ENCODE measurements at regions not wholly inside any gene's neighbourhood (a gene's known extent, or its start where the extent isn't known, plus 50 kb on each side); places are given as distances from the start of the nearest gene placed in this dataset.

- no peak for DNase-seq
- Mint-ChIP-seq H3K36me3 (peaks cover 0 to 6% of the 10 kb centered on the region in 2 donors), H3K9me3 (peaks cover 0 to 2% (median 0%) of the 10 kb centered on the region in 7 donors), H3K4me1 (peaks cover 13 to 20% (median 14%) of the 10 kb centered on the region in 3 donors), H3K27ac (peak overlapping the region in 1 of 6 donors; percentile 64), H3K27me3 (peaks cover 51 to 71% (median 52%) of the 10 kb centered on the region in 3 donors), H3K4me3 (peak overlapping the region; percentile 79 to 93 (median 89))
- ATAC-seq (ENCODE audit: low read depth in 2 of 2) = peak in 1 of 2 donors; percentile 42
Measured at GRCh38 chr1:243917863-243918565, 68.0 kb upstream of the AKT3 start.

- peak overlapping the region in 2 of 6 donors; percentile 8 to 64 for H3K27ac Mint-ChIP-seq
- peaks cover 0 to 6% of the 10 kb centered on the region in 2 donors for H3K36me3 Mint-ChIP-seq
- peak overlapping the region; percentile 79 to 93 (median 89) for H3K4me3 Mint-ChIP-seq
- H3K27me3 Mint-ChIP-seq = peaks cover 44 to 66% (median 48%) of the 10 kb centered on the region in 3 donors
- H3K9me3 Mint-ChIP-seq = peaks cover 0 to 2% (median 0%) of the 10 kb centered on the region in 7 donors
- H3K4me1 Mint-ChIP-seq = peaks cover 13 to 21% (median 14%) of the 10 kb centered on the region in 3 donors
- peak; percentile 42 to 61 for ATAC-seq (ENCODE audit: low read depth in 2 of 2)
- DNase-seq = peak; percentile 3
Measured at GRCh38 chr1:243917177-243917862, 67.3 kb upstream of the AKT3 start.

GRCh38 chr1:243916160-243916559, 66.1 kb upstream of the AKT3 start:
- no peak for DNase-seq
- H3K9me3 Mint-ChIP-seq = peaks cover 0 to 2% (median 0%) of the 10 kb centered on the region in 7 donors
- no peak for ATAC-seq (ENCODE audit: low read depth in 2 of 2)
- peaks cover 0 to 6% of the 10 kb centered on the region in 2 donors for H3K36me3 Mint-ChIP-seq
- H3K27ac Mint-ChIP-seq = no peak overlapping the region
- H3K4me3 Mint-ChIP-seq = peak overlapping the region in 7 of 8 donors; percentile 71 to 90 (median 79)
- H3K27me3 Mint-ChIP-seq = peaks cover 34 to 59% (median 43%) of the 10 kb centered on the region in 3 donors
- H3K4me1 Mint-ChIP-seq = peaks cover 13 to 25% (median 14%) of the 10 kb centered on the region in 3 donors

DNA sequence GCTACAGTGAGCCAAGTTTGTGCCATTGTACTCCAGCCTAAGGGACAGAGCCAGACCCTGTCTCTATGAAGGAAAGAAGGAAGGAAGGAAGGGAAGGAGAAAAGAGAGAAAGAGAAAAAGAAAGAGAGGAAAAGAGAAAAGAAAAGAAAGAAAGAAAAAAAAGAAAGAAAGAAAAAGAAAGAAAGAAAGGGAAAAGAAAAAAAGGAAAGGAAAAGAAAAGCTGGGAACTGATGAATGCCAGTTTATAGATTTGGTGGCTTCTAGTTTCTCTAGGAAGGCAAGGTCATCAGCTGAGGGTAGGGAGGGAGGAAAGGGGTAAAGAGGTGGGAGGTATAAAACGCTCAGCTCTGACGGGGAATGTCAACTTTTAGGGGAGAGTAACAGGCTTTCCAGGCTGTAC, 62.3 kb upstream of the AKT3 start:
- no peaks in the 10 kb centered on the region for H3K9me3 Mint-ChIP-seq
- no peak overlapping the region for H3K27ac Mint-ChIP-seq
- no peak for ATAC-seq (ENCODE audit: low read depth in 2 of 2)

DNA sequence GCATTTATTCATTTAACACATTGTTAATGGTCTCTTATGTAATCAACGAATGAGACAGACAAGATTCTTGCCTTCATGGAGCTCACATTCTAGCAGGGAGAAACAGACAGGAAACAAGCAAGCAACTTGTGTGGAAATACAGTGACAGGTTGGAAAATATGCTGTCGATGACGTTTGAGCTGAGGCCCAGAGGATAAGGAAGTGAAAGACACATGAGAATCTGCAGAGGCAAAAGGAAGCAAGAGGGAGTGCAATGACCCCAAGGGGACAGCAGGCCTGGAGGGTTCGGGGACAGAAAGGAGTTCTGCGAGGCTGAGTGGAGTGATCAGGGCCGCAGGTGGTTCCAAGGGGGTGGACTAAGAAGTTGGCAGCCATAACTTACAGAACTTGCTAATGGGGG, 60.6 kb upstream of the AKT3 start:
- Mint-ChIP-seq H3K4me3 (peak overlapping the region in 1 of 8 donors; percentile 31), H3K27me3 (peaks cover 4 to 25% (median 18%) of the 10 kb centered on the region in 3 donors)
- peak; percentile 48 to 56 for ATAC-seq (ENCODE audit: low read depth in 2 of 2)

More for the DNA sequence above, 62.3 kb upstream of the AKT3 start:
- no peak for DNase-seq
- Mint-ChIP-seq H3K36me3 (peaks cover 0 to 6% of the 10 kb centered on the region in 2 donors), H3K4me3 (no peak overlapping the region), H3K27me3 (peaks cover 13 to 32% (median 25%) of the 10 kb centered on the region in 3 donors), H3K4me1 (peaks cover 9 to 20% (median 14%) of the 10 kb centered on the region in 3 donors)

GRCh38 chr1:243903895-243904294, 53.9 kb upstream of the AKT3 start:
- Mint-ChIP-seq H3K36me3 (peaks cover 0 to 4% of the 10 kb centered on the region in 2 donors), H3K4me3 (no peak overlapping the region), H3K27ac (no peak overlapping the region), H3K4me1 (no peaks in the 10 kb centered on the region), H3K27me3 (peaks cover 23 to 30% (median 28%) of the 10 kb centered on the region in 3 donors), H3K9me3 (peaks cover 0 to 2% (median 0%) of the 10 kb centered on the region in 7 donors)
- no peak for ATAC-seq (ENCODE audit: low read depth in 2 of 2)
- no peak for DNase-seq

More for the DNA sequence above, 60.6 kb upstream of the AKT3 start:
- H3K4me1 Mint-ChIP-seq = peaks cover 6 to 12% (median 10%) of the 10 kb centered on the region in 3 donors
- DNase-seq = peak; percentile 5
- no peaks in the 10 kb centered on the region for H3K9me3 Mint-ChIP-seq
- H3K27ac Mint-ChIP-seq = peak overlapping the region in 1 of 6 donors; percentile 66
- H3K36me3 Mint-ChIP-seq = no peaks in the 10 kb centered on the region

DNA sequence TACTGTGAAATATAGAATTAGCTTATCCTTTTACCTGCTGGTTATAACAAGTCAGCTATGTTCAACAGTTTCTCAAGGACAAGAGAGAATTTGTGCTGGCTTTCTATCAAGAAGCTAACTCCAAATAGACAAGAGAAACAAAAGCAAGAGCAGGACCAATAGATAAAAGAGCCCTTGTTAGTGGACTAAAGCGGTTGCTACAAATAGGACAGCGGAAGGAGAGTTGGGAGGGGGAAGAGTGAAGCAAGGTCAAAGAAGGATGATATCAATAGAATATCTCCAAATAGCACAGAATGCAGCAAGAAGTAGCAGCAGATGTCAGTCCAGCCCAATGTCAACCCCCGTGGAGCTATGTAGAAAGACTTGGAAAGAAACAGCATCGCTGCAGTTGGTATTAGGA, 53.0 kb upstream of the AKT3 start:
- Mint-ChIP-seq H3K9me3 (peaks cover 0 to 2% (median 0%) of the 10 kb centered on the region in 7 donors), H3K27me3 (peaks cover 26 to 33% (median 26%) of the 10 kb centered on the region in 3 donors), H3K4me1 (no peaks in the 10 kb centered on the region), H3K27ac (no peak overlapping the region), H3K4me3 (no peak overlapping the region), H3K36me3 (peaks cover 0 to 4% of the 10 kb centered on the region in 2 donors)
- ATAC-seq (ENCODE audit: low read depth in 2 of 2) (no peak), DNase-seq (no peak)

- H3K9me3 Mint-ChIP-seq = peaks cover 0 to 6% (median 0%) of the 10 kb centered on the region in 7 donors
- peaks cover 0 to 4% of the 10 kb centered on the region in 2 donors for H3K36me3 Mint-ChIP-seq
- ATAC-seq (ENCODE audit: low read depth in 2 of 2) (no peak), DNase-seq (no peak)
- H3K4me3 Mint-ChIP-seq = no peak overlapping the region
- no peaks in the 10 kb centered on the region for H3K4me1 Mint-ChIP-seq
- peaks cover 18 to 34% (median 25%) of the 10 kb centered on the region in 3 donors for H3K27me3 Mint-ChIP-seq
- no peak overlapping the region for H3K27ac Mint-ChIP-seq
Measured at GRCh38 chr1:243902100-243902499, 52.1 kb upstream of the AKT3 start.
